HCT116 (cell line): ENCODE measurements at regions not wholly inside any gene's neighbourhood (a gene's known extent, or its start where the extent isn't known, plus 50 kb on each side); places are given as distances from the start of the nearest gene placed in this dataset.

Source experiments
- ATAC-seq: fragments of 200-7000 bp; cut with Tn5 transposase; 2 replicates; pipeline ENCODE4 v1.9.1; 2020; ENCODE audit warnings: mild to moderate bottlenecking, moderate library complexity
- BruUV-seq: library from RNA; stranded (reverse); fragments of 400-500 nt; replicated peaks from 2 replicates; lab custom pipeline; 2021; lab: Mats Ljungman, UMichigan
- CTCF ChIA-PET: fragments of 300-600 bp; sonication (Branson Sonifier 250); formaldehyde crosslinking; loops from one replicate; lab custom pipeline; 2021; ENCODE audit warnings: antibody characterized with exemption; lab: Charles Lee
- POLR2A ChIA-PET: fragments of 300-600, 350-600 bp; sonication (Branson Sonifier 250); formaldehyde crosslinking; loops from one replicate; lab custom pipeline; 2021; ENCODE audit warnings: antibody characterized with exemption; lab: Charles Lee
- RAD21 ChIA-PET, 2 experiments: fragments of 300-600 bp; sonication (Branson Sonifier 250); formaldehyde crosslinking; loops; one replicate each; lab custom pipeline; 2023; ENCODE audit warnings: low total read pairs in 2 of 2; ENCODE audit not compliant: uncharacterized antibody in 2 of 2, unreplicated experiment in 2 of 2, low non-redundant PET in 1 of 2; lab: Charles Lee
- DNase-seq: peaks from one replicate; pipeline ENCODE4 v3.0.0-alpha.2; 2010; ENCODE audit warnings: low read depth, low spot score
- H2AFZ ChIP-seq: fragments of 200-600 bp; shearing (Covaris generic), sonication (generic); 2 replicates; pipeline ENCODE4 v1.6.1; 2017; ENCODE audit warnings: low read depth, mixed run types, mixed read lengths, antibody characterized with exemption, low read length; ENCODE audit not compliant: poor library complexity, severe bottlenecking
- H3K27ac ChIP-seq: 2 replicates; pipeline ENCODE4 v1.5.1; 2012; ENCODE audit warnings: low read depth, low read length
- H3K27me3 ChIP-seq: fragments of 200-600 bp; sonication (generic); 2 replicates; pipeline ENCODE4 v1.6.1; 2016; ENCODE audit warnings: mixed run types, low read length, mixed read lengths; ENCODE audit not compliant: insufficient read depth
- H3K36me3 ChIP-seq, 2 experiments: fragments of 200-500 bp in 1 of 2; fragments of 200-600 bp in 1 of 2; sonication (Bioruptor generic) in 1 of 2; sonication (generic) in 1 of 2; 2 replicates each; pipeline versions ENCODE4 v1.5.1 to v1.6.1; 2014 to 2016; ENCODE audit warnings: low read length in 2 of 2, inconsistent platforms in 1 of 2, mixed read lengths in 1 of 2, mixed run types in 1 of 2; ENCODE audit not compliant: insufficient read depth in 2 of 2, control insufficient read depth in 1 of 2
- H3K4me1 ChIP-seq, 2 experiments: fragments of 200-600 bp in 1 of 2; sonication (generic) in 1 of 2; 2 replicates each; pipeline versions ENCODE4 v1.5.1 to v1.6.1; 2012 to 2017; ENCODE audit warnings: low read length in 2 of 2, inconsistent platforms in 1 of 2, mild to moderate bottlenecking in 1 of 2, mixed read lengths in 1 of 2, mixed run types in 1 of 2, moderate library complexity in 1 of 2; ENCODE audit not compliant: insufficient read depth in 2 of 2, control insufficient read depth in 1 of 2
- H3K4me2 ChIP-seq: fragments of 200-600 bp; sonication (generic); 2 replicates; pipeline ENCODE4 v1.6.1; 2017; ENCODE audit warnings: mixed run types, low read length, mixed read lengths
- H3K4me3 ChIP-seq, 2 experiments: fragments of 200-600 bp in 1 of 2; sonication (generic) in 1 of 2; replicated peaks in 1 of 2; 2 replicates each; pipeline ENCODE4 v1.5.1; 2011 to 2016; ENCODE audit warnings: low read length in 2 of 2, control low read depth in 1 of 2, low read depth in 1 of 2, mild to moderate bottlenecking in 1 of 2, mixed read lengths in 1 of 2, mixed run types in 1 of 2
- H3K79me2 ChIP-seq: fragments of 200-600 bp; sonication (generic); 2 replicates; pipeline ENCODE4 v1.6.1; 2017; ENCODE audit warnings: mild to moderate bottlenecking, mixed run types, low read length, moderate library complexity, mixed read lengths; ENCODE audit not compliant: insufficient read depth
- H3K9ac ChIP-seq: fragments of 200-600 bp; sonication (generic); 2 replicates; pipeline ENCODE4 v1.6.1; 2016; ENCODE audit warnings: low read length, mixed read lengths
- H3K9me2 ChIP-seq: fragments of 200-600 bp; sonication (generic), shearing (Covaris generic); 2 replicates; pipeline ENCODE4 v1.6.1; 2017; ENCODE audit warnings: mixed run types, mild to moderate bottlenecking, moderate library complexity; ENCODE audit not compliant: insufficient read depth
- H3K9me3 ChIP-seq, 2 experiments: fragments of 200-500 bp in 1 of 2; fragments of 200-600 bp in 1 of 2; sonication (Bioruptor generic) in 1 of 2; sonication (generic) in 1 of 2; 2 replicates each; pipeline ENCODE4 v1.6.1; 2014 to 2017; ENCODE audit warnings: low read length in 2 of 2, mixed read lengths in 2 of 2, inconsistent platforms in 1 of 2, low read depth in 1 of 2, mild to moderate bottlenecking in 1 of 2, mixed run types in 1 of 2, moderate library complexity in 1 of 2; ENCODE audit not compliant: control insufficient read depth in 1 of 2, insufficient read depth in 1 of 2
- H4K20me1 ChIP-seq: fragments of 200-600 bp; sonication (generic), shearing (Covaris generic); 2 replicates; pipeline ENCODE4 v1.6.1; 2017; ENCODE audit warnings: mixed run types, mild to moderate bottlenecking, moderate library complexity; ENCODE audit not compliant: insufficient read depth
- CEBPB ChIP-seq: IDR thresholded peaks from 2 replicates; pipeline ENCODE4 v1.6.1; 2012; ENCODE audit warnings: low read depth
- EZH2 ChIP-seq: fragments of 200-600 bp; sonication (generic); IDR thresholded peaks from 2 replicates; pipeline ENCODE4 v1.6.1; 2017; ENCODE audit warnings: antibody characterized with exemption, mixed run types
- EZH2phosphoT487 ChIP-seq: fragments of 200-600 bp; IDR thresholded peaks from 2 replicates; pipeline ENCODE4 v1.6.1; 2018; ENCODE audit warnings: antibody characterized with exemption, borderline replicate concordance
- POLR2A ChIP-seq: IDR thresholded peaks from 2 replicates; pipeline ENCODE4 v1.7.0; 2011; ENCODE audit warnings: borderline replicate concordance; ENCODE audit not compliant: insufficient read depth, insufficient read length; ENCODE audit errors: extremely low read depth
- SIN3A ChIP-seq: IDR thresholded peaks from 2 replicates; pipeline ENCODE4 v1.6.1; 2012; ENCODE audit warnings: low read depth
- SRF ChIP-seq: IDR thresholded peaks from 2 replicates; pipeline ENCODE4 v1.6.1; 2012; ENCODE audit warnings: low read depth
- TCF7L2 ChIP-seq: IDR thresholded peaks from 2 replicates; pipeline ENCODE4 v1.7.0; 2011; ENCODE audit warnings: borderline replicate concordance, inconsistent platforms; ENCODE audit not compliant: insufficient read depth, insufficient read length; ENCODE audit errors: extremely low read depth
- ZNF274 ChIP-seq: fragments of 200-500 bp; sonication (Bioruptor generic); IDR thresholded peaks from 2 replicates; pipeline ENCODE4 v1.6.1; 2014; ENCODE audit warnings: mild to moderate bottlenecking, low read depth, low read length, inconsistent platforms
- intact Hi-C: fragments of 100-400 bp; cut with micrococcal nuclease; formaldehyde crosslinking; loops from 2 replicates; pipeline ENCODE4 v1.10.0; 2022
- TF ChIP-seq, protein P1 (sequence below): IDR thresholded peaks from 2 replicates; pipeline ENCODE4 v1.6.1; 2012
- TF ChIP-seq, protein P2 (sequence below): IDR thresholded peaks from 2 replicates; pipeline ENCODE4 v1.6.1; 2011; ENCODE audit warnings: mild to moderate bottlenecking, low read length, moderate library complexity; ENCODE audit not compliant: insufficient replicate concordance; ENCODE audit errors: extremely low read depth
- TF ChIP-seq, protein P3 (sequence below), 3 experiments: fragments of 200-600 bp in 1 of 3; sonication (generic) in 1 of 3; IDR thresholded peaks in 2 of 3; conservative IDR thresholded peaks in 1 of 3; 2 replicates each; pipeline ENCODE4 v1.5.1; 2012 to 2017; ENCODE audit warnings: low read depth in 2 of 3, low read length in 2 of 3, antibody characterized with exemption in 1 of 3, borderline replicate concordance in 1 of 3, control low read depth in 1 of 3, mild to moderate bottlenecking in 1 of 3, mixed read lengths in 1 of 3, mixed run types in 1 of 3, moderate library complexity in 1 of 3; ENCODE audit not compliant: insufficient read depth in 1 of 3

DNA sequence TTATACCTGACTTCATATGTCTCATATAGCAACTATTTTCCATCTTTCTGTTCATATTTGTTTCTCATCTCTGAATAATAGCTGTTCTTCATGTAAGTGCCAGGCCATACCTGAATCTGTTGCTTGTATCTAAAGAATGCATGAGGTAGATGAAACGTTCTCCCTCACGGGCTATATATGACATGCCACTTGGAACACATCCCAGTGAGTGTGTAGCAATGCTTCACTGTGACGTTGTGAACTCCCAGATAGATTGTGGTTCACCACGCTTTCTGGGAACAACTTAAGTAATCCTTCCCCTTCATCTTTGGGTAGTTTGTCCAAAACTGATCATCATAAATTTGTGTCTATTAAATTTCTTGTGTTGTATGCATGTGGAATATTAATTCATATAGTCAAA lies 60.1 kb downstream of the RDH14 start:
- CTCF ChIA-PET = no interaction called here
- H3K79me2 ChIP-seq = no peaks in the 10 kb centered on the region
- no peak for ATAC-seq
- H3K4me2 ChIP-seq = no peak overlapping the region
- DNase-seq = no peak
- POLR2A ChIA-PET = no interaction called here
- H2AFZ ChIP-seq = no peak overlapping the region
- no peak for TF ChIP-seq POLR2A
- TF ChIP-seq EZH2 = no peak
- TF ChIP-seq, protein P1, sequence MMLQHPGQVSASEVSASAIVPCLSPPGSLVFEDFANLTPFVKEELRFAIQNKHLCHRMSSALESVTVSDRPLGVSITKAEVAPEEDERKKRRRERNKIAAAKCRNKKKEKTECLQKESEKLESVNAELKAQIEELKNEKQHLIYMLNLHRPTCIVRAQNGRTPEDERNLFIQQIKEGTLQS = no peak
- TF ChIP-seq CEBPB = no peak
- TF ChIP-seq SIN3A = no peak
- no peak for TF ChIP-seq SRF
- TF ChIP-seq EZH2phosphoT487 = no peak
- TF ChIP-seq, protein P2, sequence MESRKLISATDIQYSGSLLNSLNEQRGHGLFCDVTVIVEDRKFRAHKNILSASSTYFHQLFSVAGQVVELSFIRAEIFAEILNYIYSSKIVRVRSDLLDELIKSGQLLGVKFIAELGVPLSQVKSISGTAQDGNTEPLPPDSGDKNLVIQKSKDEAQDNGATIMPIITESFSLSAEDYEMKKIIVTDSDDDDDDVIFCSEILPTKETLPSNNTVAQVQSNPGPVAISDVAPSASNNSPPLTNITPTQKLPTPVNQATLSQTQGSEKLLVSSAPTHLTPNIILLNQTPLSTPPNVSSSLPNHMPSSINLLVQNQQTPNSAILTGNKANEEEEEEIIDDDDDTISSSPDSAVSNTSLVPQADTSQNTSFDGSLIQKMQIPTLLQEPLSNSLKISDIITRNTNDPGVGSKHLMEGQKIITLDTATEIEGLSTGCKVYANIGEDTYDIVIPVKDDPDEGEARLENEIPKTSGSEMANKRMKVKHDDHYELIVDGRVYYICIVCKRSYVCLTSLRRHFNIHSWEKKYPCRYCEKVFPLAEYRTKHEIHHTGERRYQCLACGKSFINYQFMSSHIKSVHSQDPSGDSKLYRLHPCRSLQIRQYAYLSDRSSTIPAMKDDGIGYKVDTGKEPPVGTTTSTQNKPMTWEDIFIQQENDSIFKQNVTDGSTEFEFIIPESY = no peak
- TF ChIP-seq ZNF274 = no peak
- TF ChIP-seq TCF7L2 = no peak
- TF ChIP-seq, protein P3, sequence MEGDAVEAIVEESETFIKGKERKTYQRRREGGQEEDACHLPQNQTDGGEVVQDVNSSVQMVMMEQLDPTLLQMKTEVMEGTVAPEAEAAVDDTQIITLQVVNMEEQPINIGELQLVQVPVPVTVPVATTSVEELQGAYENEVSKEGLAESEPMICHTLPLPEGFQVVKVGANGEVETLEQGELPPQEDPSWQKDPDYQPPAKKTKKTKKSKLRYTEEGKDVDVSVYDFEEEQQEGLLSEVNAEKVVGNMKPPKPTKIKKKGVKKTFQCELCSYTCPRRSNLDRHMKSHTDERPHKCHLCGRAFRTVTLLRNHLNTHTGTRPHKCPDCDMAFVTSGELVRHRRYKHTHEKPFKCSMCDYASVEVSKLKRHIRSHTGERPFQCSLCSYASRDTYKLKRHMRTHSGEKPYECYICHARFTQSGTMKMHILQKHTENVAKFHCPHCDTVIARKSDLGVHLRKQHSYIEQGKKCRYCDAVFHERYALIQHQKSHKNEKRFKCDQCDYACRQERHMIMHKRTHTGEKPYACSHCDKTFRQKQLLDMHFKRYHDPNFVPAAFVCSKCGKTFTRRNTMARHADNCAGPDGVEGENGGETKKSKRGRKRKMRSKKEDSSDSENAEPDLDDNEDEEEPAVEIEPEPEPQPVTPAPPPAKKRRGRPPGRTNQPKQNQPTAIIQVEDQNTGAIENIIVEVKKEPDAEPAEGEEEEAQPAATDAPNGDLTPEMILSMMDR (IDR thresholded peaks at IDR 0.05 in 2 of 3, conservative IDR thresholded peaks at IDR 0.05 in 1 of 3; ENCODE audit: borderline replicate concordance in 1 of 3, insufficient read depth in 1 of 3, low read depth in 2 of 3, low read length in 2 of 3) = no peak
- no peak overlapping the region for H3K4me3 ChIP-seq
- peaks cover 59% of the 10 kb centered on the region for H3K27me3 ChIP-seq
- H3K9me2 ChIP-seq = no peaks in the 10 kb centered on the region
- BruUV-seq = no TSS peak
- no peaks in the 10 kb centered on the region for H3K4me1 ChIP-seq
- no peaks in the 10 kb centered on the region for H4K20me1 ChIP-seq
- no peaks in the 10 kb centered on the region for H3K9me3 ChIP-seq
- no peaks in the 10 kb centered on the region for H3K36me3 ChIP-seq
- RAD21 ChIA-PET = no interaction called here
- H3K27ac ChIP-seq = no peak overlapping the region
- no peak overlapping the region for H3K9ac ChIP-seq
- intact Hi-C loops = no loop called here
